ENCODE measurements at regions not wholly inside any gene's neighbourhood (a gene's known extent, or its start where the extent isn't known, plus 50 kb on each side); places are given as distances from the start of the nearest gene placed in this dataset.

DNA sequence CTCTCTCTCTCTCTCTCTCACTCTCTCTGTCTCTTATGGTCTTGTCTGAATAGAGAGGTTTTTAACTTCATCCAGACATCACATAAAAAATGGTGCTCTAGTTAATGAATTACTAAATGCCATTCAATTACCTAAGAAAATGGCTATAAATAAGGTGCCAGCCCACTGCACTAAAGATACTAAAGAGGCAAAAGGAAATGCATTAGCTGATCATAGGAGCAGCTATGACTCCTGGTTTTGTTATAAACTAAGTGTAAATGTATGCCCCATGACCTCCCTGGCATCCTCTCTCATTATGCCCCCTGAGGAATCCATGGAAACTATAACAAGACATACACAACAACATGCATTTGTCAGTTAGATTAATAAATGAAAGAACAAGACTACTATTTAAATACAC, 57.5 kb upstream of the PDC start:
- no peak overlapping the region for H3K27ac ChIP-seq (ENCODE audit: insufficient read depth, low read length)
- no peaks in the 10 kb centered on the region for H4K20me1 ChIP-seq (ENCODE audit: control insufficient read depth, extremely low read depth, insufficient read depth, low read length)
- no peaks in the 10 kb centered on the region for H3K27me3 ChIP-seq (ENCODE audit: control insufficient read depth, insufficient read depth, low read length)
- H3K9ac ChIP-seq (ENCODE audit: insufficient read depth, low read length), result no peak overlapping the region
- TF ChIP-seq, protein P1, sequence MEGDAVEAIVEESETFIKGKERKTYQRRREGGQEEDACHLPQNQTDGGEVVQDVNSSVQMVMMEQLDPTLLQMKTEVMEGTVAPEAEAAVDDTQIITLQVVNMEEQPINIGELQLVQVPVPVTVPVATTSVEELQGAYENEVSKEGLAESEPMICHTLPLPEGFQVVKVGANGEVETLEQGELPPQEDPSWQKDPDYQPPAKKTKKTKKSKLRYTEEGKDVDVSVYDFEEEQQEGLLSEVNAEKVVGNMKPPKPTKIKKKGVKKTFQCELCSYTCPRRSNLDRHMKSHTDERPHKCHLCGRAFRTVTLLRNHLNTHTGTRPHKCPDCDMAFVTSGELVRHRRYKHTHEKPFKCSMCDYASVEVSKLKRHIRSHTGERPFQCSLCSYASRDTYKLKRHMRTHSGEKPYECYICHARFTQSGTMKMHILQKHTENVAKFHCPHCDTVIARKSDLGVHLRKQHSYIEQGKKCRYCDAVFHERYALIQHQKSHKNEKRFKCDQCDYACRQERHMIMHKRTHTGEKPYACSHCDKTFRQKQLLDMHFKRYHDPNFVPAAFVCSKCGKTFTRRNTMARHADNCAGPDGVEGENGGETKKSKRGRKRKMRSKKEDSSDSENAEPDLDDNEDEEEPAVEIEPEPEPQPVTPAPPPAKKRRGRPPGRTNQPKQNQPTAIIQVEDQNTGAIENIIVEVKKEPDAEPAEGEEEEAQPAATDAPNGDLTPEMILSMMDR (conservative IDR thresholded peaks at IDR 0.05 in 1 of 2, IDR thresholded peaks at IDR 0.05 in 1 of 2; ENCODE audit: low read depth in 1 of 2, low read length in 2 of 2), result no peak
- no peak for TF ChIP-seq EZH2 (IDR thresholded peaks at IDR 0.05; ENCODE audit: low read length, missing control alignments)
- no peaks in the 10 kb centered on the region for H3K9me3 ChIP-seq (ENCODE audit: control insufficient read depth, insufficient read depth, low read depth, low read length)
- no peak overlapping the region for H3K4me2 ChIP-seq (ENCODE audit: extremely low read depth, insufficient read depth, low read length)
- DNase-seq (ENCODE audit: low read depth in 2 of 2), result no peak
- no peak overlapping the region for H3K4me3 ChIP-seq (replicated peaks in 1 of 4; ENCODE audit: control extremely low read depth in 1 of 4, insufficient read depth in 1 of 4, low read depth in 3 of 4, low read length in 4 of 4)
- no peaks in the 10 kb centered on the region for H3K4me1 ChIP-seq (ENCODE audit: control insufficient read depth, extremely low read depth, insufficient read depth, low read length)
- no peak overlapping the region for H2AFZ ChIP-seq (ENCODE audit: low read length)
- no peaks in the 10 kb centered on the region for H3K79me2 ChIP-seq (ENCODE audit: control insufficient read depth, insufficient read depth, low read length)
- H3K36me3 ChIP-seq (ENCODE audit: control insufficient read depth, insufficient read depth, low read length), result no peaks in the 10 kb centered on the region

DNA sequence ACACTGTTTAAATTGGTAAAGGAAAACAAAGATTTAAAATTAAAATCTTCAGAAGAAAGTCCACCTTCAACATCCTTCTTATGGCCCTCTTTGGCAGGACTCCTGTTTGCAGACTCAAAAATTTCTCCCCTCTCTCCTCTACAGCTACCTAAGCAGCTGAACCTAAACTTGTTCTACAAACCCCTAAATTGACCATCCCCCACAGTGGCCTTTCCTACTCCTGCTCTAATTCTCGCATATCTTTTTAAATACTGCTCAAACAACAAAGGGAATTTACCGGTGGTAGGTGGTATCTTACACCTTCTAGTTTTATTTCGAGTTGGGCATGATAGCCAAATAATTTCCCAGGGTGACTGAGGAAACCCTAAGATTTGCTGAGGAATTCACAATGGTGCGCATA, 53.5 kb upstream of the PDC start:
- Histone ChIP-seq H3K9ac (ENCODE audit: insufficient read depth, low read length) (no peak overlapping the region), H3K4me3 (replicated peaks in 1 of 4; ENCODE audit: control extremely low read depth in 1 of 4, insufficient read depth in 1 of 4, low read depth in 3 of 4, low read length in 4 of 4) (no peak overlapping the region), H2AFZ (ENCODE audit: low read length) (no peak overlapping the region), H3K4me1 (ENCODE audit: control insufficient read depth, extremely low read depth, insufficient read depth, low read length) (no peaks in the 10 kb centered on the region), H3K27me3 (ENCODE audit: control insufficient read depth, insufficient read depth, low read length) (no peaks in the 10 kb centered on the region), H3K4me2 (ENCODE audit: extremely low read depth, insufficient read depth, low read length) (no peak overlapping the region), H3K36me3 (ENCODE audit: control insufficient read depth, insufficient read depth, low read length) (no peaks in the 10 kb centered on the region), H3K79me2 (ENCODE audit: control insufficient read depth, insufficient read depth, low read length) (no peaks in the 10 kb centered on the region), H3K9me3 (ENCODE audit: control insufficient read depth, insufficient read depth, low read depth, low read length) (no peaks in the 10 kb centered on the region), H4K20me1 (ENCODE audit: control insufficient read depth, extremely low read depth, insufficient read depth, low read length) (no peaks in the 10 kb centered on the region), H3K27ac (ENCODE audit: insufficient read depth, low read length) (no peak overlapping the region)
- DNase-seq (ENCODE audit: low read depth in 2 of 2), result no peak
- TF ChIP-seq, protein P1 (conservative IDR thresholded peaks at IDR 0.05 in 1 of 2, IDR thresholded peaks at IDR 0.05 in 1 of 2; ENCODE audit: low read depth in 1 of 2, low read length in 2 of 2), result no peak
- no peak for TF ChIP-seq EZH2 (IDR thresholded peaks at IDR 0.05; ENCODE audit: low read length, missing control alignments)

DNA sequence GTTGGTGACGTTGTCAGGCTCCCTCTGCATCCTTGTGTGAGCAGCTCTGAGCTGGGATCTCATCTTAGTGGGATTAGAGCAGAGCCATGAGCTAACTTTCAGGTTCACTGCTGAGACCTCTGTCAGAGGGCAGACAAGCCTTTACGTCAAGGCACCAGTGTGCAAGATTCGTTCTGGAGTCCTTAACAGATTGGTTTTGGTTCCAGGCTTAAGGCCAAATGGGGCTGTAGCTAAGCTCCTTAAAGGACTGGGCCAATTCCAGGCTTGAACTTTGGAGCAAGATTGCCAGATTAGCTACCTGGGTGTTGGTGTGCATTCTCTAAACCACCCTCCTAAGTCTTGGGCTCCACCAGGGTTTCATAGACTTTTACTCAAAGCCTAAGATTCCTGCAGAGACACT, 52.6 kb upstream of the PDC start:
- H2AFZ ChIP-seq (ENCODE audit: low read length), result no peak overlapping the region

More for the DNA sequence above, 52.6 kb upstream of the PDC start:
- H3K27me3 ChIP-seq (ENCODE audit: control insufficient read depth, insufficient read depth, low read length), result no peaks in the 10 kb centered on the region
- H3K36me3 ChIP-seq (ENCODE audit: control insufficient read depth, insufficient read depth, low read length), result no peaks in the 10 kb centered on the region
- TF ChIP-seq EZH2 (IDR thresholded peaks at IDR 0.05; ENCODE audit: low read length, missing control alignments), result no peak
- TF ChIP-seq, protein P1 (conservative IDR thresholded peaks at IDR 0.05 in 1 of 2, IDR thresholded peaks at IDR 0.05 in 1 of 2; ENCODE audit: low read depth in 1 of 2, low read length in 2 of 2), result no peak
- H3K4me1 ChIP-seq (ENCODE audit: control insufficient read depth, extremely low read depth, insufficient read depth, low read length), result no peaks in the 10 kb centered on the region
- no peak overlapping the region for H3K27ac ChIP-seq (ENCODE audit: insufficient read depth, low read length)
- H4K20me1 ChIP-seq (ENCODE audit: control insufficient read depth, extremely low read depth, insufficient read depth, low read length), result no peaks in the 10 kb centered on the region
- H3K9ac ChIP-seq (ENCODE audit: insufficient read depth, low read length), result no peak overlapping the region
- no peaks in the 10 kb centered on the region for H3K79me2 ChIP-seq (ENCODE audit: control insufficient read depth, insufficient read depth, low read length)
- no peak overlapping the region for H3K4me3 ChIP-seq (replicated peaks in 1 of 4; ENCODE audit: control extremely low read depth in 1 of 4, insufficient read depth in 1 of 4, low read depth in 3 of 4, low read length in 4 of 4)
- no peak for DNase-seq (ENCODE audit: low read depth in 2 of 2)
- no peaks in the 10 kb centered on the region for H3K9me3 ChIP-seq (ENCODE audit: control insufficient read depth, insufficient read depth, low read depth, low read length)
- H3K4me2 ChIP-seq (ENCODE audit: extremely low read depth, insufficient read depth, low read length), result no peak overlapping the region

Measured in fibroblast of lung (primary cell).